Progenitor cell of endocrine pancreas (in vitro differentiated cells): ENCODE measurements at regions not wholly inside any gene's neighbourhood (a gene's known extent, or its start where the extent isn't known, plus 50 kb on each side); places are given as distances from the start of the nearest gene placed in this dataset.

Experiments
- DNase-seq: peaks from one replicate; pipeline ENCODE4 v3.0.0; 2021; ENCODE audit warnings: low spot score; ENCODE audit not compliant: unreplicated experiment
- H3K27ac Mint-ChIP-seq: 2 replicates; pipeline ENCODE4 v1.8.0; 2021; ENCODE audit warnings: mild to moderate bottlenecking, moderate library complexity, mixed read lengths
- H3K27me3 Mint-ChIP-seq: 2 replicates; pipeline ENCODE4 v1.8.0; 2021; ENCODE audit warnings: mixed read lengths
- H3K36me3 Mint-ChIP-seq: 2 replicates; pipeline ENCODE4 v1.8.0; 2022; ENCODE audit warnings: mixed read lengths; ENCODE audit not compliant: insufficient read depth
- H3K4me1 Mint-ChIP-seq: 2 replicates; pipeline ENCODE4 v1.8.0; 2021; ENCODE audit warnings: low read depth, mixed read lengths
- H3K4me3 Mint-ChIP-seq: 2 replicates; pipeline ENCODE4 v1.8.0; 2021; ENCODE audit warnings: low read depth, mild to moderate bottlenecking, moderate library complexity, mixed read lengths
- H3K9me3 Mint-ChIP-seq: 2 replicates; pipeline ENCODE4 v1.8.0; 2021; ENCODE audit warnings: low read depth, mixed read lengths
- TF ChIP-seq, protein P1 (sequence below): fragments of 200-600 bp; sonication (generic); IDR thresholded peaks from one replicate; pipeline ENCODE4 v1.5.0; 2021; ENCODE audit warnings: antibody characterized with exemption, mild to moderate bottlenecking; ENCODE audit not compliant: unreplicated experiment

DNA sequence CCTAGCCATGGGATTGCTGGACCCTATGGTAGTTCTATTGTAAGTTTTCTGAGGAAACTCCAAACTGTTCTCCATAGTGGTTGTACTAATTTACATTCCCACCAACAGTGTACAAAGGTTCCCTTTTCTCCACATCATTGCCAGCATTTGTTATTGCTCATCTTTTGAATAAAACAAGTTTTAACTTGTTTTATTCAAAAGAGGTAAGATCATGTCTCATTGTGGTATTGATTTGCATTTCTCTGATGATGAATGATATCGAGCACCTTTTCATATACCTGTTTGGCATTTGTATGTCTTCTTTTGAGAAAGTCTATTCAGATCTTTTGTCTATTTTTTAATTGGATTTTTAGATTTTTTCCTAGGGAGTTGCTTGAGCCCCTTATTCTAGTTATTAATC is 819.1 kb downstream of the TUSC7 start:
- peaks cover 9% of the 10 kb centered on the region for H3K9me3 Mint-ChIP-seq

DNA sequence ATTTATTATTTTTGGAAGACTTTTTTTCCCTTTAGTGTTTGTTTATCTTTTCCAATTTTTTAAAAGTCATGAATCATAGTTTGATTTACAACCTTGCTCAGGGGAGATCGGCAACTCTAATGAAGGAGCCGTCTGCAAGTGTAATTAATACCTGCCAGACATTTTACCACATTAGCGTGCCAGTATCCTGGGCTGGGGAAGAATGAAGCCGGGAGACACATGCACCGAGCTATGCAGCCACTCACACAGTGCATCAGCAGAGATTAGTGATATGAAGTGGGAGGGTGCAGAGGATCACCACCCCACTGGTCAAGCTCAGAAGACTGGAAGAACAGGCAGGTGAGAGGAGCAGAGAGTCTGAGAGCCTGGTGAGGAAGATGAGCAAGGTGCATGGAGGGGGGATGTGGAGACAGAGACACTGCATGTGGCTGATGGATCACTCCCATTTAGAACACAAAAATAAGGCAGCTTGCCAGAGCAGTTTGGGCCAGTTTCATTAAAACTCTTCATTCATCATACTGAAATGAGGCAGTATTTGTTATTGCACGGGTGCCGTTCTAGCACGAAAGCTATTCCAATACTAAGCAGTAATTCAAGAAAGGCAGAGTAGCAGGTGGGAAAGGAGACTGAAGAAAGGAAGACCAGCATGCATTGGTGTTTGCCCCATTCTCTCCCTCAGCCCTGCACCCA is 821.6 kb downstream of the TUSC7 start:
- no peaks in the 10 kb centered on the region for H3K36me3 Mint-ChIP-seq
- H3K9me3 Mint-ChIP-seq, result peaks cover 9% of the 10 kb centered on the region
- no peak overlapping the region for H3K4me3 Mint-ChIP-seq
- DNase-seq, result no peak
- H3K27ac Mint-ChIP-seq, result no peak overlapping the region
- TF ChIP-seq, protein P1, sequence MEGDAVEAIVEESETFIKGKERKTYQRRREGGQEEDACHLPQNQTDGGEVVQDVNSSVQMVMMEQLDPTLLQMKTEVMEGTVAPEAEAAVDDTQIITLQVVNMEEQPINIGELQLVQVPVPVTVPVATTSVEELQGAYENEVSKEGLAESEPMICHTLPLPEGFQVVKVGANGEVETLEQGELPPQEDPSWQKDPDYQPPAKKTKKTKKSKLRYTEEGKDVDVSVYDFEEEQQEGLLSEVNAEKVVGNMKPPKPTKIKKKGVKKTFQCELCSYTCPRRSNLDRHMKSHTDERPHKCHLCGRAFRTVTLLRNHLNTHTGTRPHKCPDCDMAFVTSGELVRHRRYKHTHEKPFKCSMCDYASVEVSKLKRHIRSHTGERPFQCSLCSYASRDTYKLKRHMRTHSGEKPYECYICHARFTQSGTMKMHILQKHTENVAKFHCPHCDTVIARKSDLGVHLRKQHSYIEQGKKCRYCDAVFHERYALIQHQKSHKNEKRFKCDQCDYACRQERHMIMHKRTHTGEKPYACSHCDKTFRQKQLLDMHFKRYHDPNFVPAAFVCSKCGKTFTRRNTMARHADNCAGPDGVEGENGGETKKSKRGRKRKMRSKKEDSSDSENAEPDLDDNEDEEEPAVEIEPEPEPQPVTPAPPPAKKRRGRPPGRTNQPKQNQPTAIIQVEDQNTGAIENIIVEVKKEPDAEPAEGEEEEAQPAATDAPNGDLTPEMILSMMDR, result no peak
- H3K27me3 Mint-ChIP-seq, result no peaks in the 10 kb centered on the region
- peaks cover 6% of the 10 kb centered on the region for H3K4me1 Mint-ChIP-seq

More for the DNA sequence above, 819.1 kb downstream of the TUSC7 start:
- no peak for DNase-seq
- no peak overlapping the region for H3K4me3 Mint-ChIP-seq
- H3K27ac Mint-ChIP-seq, result peak overlapping the region; percentile 23
- H3K27me3 Mint-ChIP-seq, result no peaks in the 10 kb centered on the region
- H3K4me1 Mint-ChIP-seq, result peaks cover 7% of the 10 kb centered on the region
- TF ChIP-seq, protein P1, result no peak
- no peaks in the 10 kb centered on the region for H3K36me3 Mint-ChIP-seq

DNA sequence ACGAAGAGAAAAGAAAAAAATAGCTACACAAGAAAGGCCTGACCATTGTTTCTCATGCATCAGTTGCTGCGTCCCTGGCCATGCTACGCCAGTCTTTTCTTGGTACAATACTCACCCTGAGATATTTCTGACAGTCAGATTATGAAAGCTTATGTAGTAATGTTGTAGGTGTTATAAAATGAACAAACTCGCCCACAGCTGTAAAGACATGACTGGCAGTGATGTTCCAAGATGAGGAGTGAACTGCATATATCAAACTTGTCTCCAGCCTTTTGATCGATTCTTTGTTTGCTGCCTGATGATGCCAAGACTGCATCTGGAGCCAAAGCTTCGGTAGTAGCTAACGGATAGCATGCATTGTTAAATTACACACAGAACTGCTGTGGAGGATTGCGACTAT is 822.7 kb downstream of the TUSC7 start:
- TF ChIP-seq, protein P1, result no peak
- Mint-ChIP-seq H3K36me3 (peaks cover 5% of the 10 kb centered on the region), H3K27me3 (no peaks in the 10 kb centered on the region), H3K4me3 (no peak overlapping the region), H3K9me3 (peaks cover 18% of the 10 kb centered on the region), H3K4me1 (peaks cover 2% of the 10 kb centered on the region), H3K27ac (no peak overlapping the region)
- no peak for DNase-seq

DNA sequence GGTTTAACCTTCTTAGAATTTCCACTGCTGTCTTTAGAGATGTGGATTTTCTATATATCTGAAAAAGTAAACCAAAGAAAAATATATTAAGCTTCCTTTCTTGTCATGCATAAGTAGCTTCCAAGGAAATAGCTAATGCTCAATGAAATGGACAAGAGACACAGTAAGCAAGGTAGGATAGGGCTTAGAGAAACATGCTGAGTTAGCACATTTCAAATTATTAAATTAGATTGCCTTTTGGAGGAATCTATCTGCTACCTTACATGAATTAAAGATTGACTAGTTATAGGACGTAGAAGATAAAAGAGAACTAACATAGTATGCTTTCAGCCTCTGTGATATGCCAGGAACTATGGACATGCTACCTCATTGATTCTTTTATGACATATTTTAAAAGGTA is 824.6 kb downstream of the TUSC7 start:
- TF ChIP-seq, protein P1, result no peak
- Mint-ChIP-seq H3K4me3 (no peak overlapping the region), H3K27ac (no peak overlapping the region), H3K4me1 (peaks cover 2% of the 10 kb centered on the region), H3K9me3 (peaks cover 10% of the 10 kb centered on the region), H3K36me3 (peaks cover 5% of the 10 kb centered on the region), H3K27me3 (no peaks in the 10 kb centered on the region)
- DNase-seq, result no peak

DNA sequence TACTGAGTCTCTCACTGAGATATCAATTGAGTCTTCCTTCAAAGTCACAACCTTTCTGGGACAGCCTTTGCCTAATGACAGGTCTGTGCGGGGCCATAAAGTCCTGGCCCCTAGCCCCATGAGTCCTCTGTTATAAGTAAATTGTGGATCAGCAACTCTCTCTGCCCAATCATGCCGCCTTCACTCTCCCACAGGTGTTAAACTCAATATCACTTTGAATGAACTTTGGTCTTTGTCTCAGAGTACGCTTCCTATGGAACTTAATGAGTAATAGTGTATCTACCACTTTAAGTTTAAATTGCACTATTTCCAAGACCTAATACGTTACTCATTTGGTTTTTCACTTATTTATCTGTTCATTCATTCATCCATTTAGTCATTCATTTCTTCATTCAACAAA is 826.4 kb downstream of the TUSC7 start:
- Mint-ChIP-seq H3K36me3 (peaks cover 5% of the 10 kb centered on the region), H3K27me3 (no peaks in the 10 kb centered on the region), H3K9me3 (peaks cover 10% of the 10 kb centered on the region), H3K4me1 (no peaks in the 10 kb centered on the region), H3K27ac (no peak overlapping the region), H3K4me3 (no peak overlapping the region)
- DNase-seq, result no peak
- TF ChIP-seq, protein P1, result no peak
